Endothelial cell of umbilical vein (primary cell): ENCODE measurements at regions not wholly inside any gene's neighbourhood (a gene's known extent, or its start where the extent isn't known, plus 50 kb on each side); places are given as distances from the start of the nearest gene placed in this dataset.
A peak's percentile ranks its signal among the peaks of the same experiment; 100 is the strongest.

Source experiments
- BruUV-seq: library from RNA; stranded (reverse); fragments of 400-500 nt; replicated peaks from 2 replicates; lab custom pipeline; 2021; lab: Mats Ljungman, UMichigan
- CTCF ChIA-PET: fragments of 300-600, 350-600 bp; sonication (Branson Sonifier 250); formaldehyde crosslinking; loops from one replicate; lab custom pipeline; 2021; ENCODE audit warnings: antibody characterized with exemption, inconsistent platforms; lab: Charles Lee
- POLR2A ChIA-PET: fragments of 300-600, 350-600 bp; sonication (Branson Sonifier 250); formaldehyde crosslinking; loops from one replicate; lab custom pipeline; 2021; ENCODE audit warnings: antibody characterized with exemption, inconsistent platforms; lab: Charles Lee
- DNase-seq: peaks from one replicate; pipeline ENCODE4 v3.0.0-alpha.2; 2011; ENCODE audit warnings: low read depth, low spot score
- FAIRE-seq: peaks from 2 replicates; lab custom pipeline; 2011; peaks lifted over from hg19 to GRCh38; lab: Jason Lieb, UNC
- H2AFZ ChIP-seq: 2 replicates; pipeline ENCODE4 v1.6.0; 2012; ENCODE audit warnings: low read depth, low read length, control low read depth, inconsistent platforms
- H3K27ac ChIP-seq: 2 replicates; pipeline ENCODE4 v1.5.1; 2011; ENCODE audit warnings: low read depth, mild to moderate bottlenecking, control low read depth, low read length, moderate library complexity; ENCODE audit not compliant: insufficient read depth
- H3K27me3 ChIP-seq, 2 experiments: 2 replicates each; pipeline versions ENCODE4 v1.6.0 to v1.6.1; 2011; ENCODE audit warnings: low read length in 2 of 2, mixed read lengths in 1 of 2; ENCODE audit not compliant: control insufficient read depth in 2 of 2, insufficient read depth in 2 of 2
- H3K36me3 ChIP-seq, 2 experiments: 2 replicates in 1 of 2; 3 replicates in 1 of 2; pipeline ENCODE4 v1.5.1; 2011; ENCODE audit warnings: low read length in 2 of 2, mild to moderate bottlenecking in 1 of 2, moderate library complexity in 1 of 2; ENCODE audit not compliant: control insufficient read depth in 2 of 2, insufficient read depth in 2 of 2; ENCODE audit errors: extremely low read depth in 1 of 2
- H3K4me1 ChIP-seq: 3 replicates; pipeline ENCODE4 v1.5.1; 2011; ENCODE audit warnings: mild to moderate bottlenecking, low read length; ENCODE audit not compliant: control insufficient read depth, insufficient read depth; ENCODE audit errors: extremely low read depth
- H3K4me2 ChIP-seq: 2 replicates; pipeline ENCODE4 v1.6.1; 2011; ENCODE audit warnings: low read length, control low read depth, mixed read lengths; ENCODE audit not compliant: insufficient read depth
- H3K4me3 ChIP-seq, 3 experiments: fragments of 200-600 bp in 1 of 3; sonication (generic), shearing (Covaris generic) in 1 of 3; replicated peaks in 1 of 3; 2 replicates each; pipeline ENCODE4 v1.5.1; 2011 to 2016; ENCODE audit warnings: control low read depth in 3 of 3, low read length in 3 of 3, mild to moderate bottlenecking in 2 of 3, inconsistent platforms in 1 of 3, low read depth in 1 of 3, moderate library complexity in 1 of 3; ENCODE audit not compliant: insufficient read depth in 1 of 3
- H3K79me2 ChIP-seq: 2 replicates; pipeline ENCODE4 v1.6.0; 2012; ENCODE audit warnings: low read length, inconsistent platforms; ENCODE audit not compliant: control insufficient read depth, insufficient read depth
- H3K9ac ChIP-seq: replicated peaks from 2 replicates; pipeline ENCODE3; 2011; ENCODE audit warnings: low read length, control low read depth; ENCODE audit not compliant: insufficient read depth; ENCODE audit errors: extremely low read depth
- H3K9me1 ChIP-seq: replicated peaks from 3 replicates; pipeline ENCODE4 v1.6.0; 2011; ENCODE audit warnings: mild to moderate bottlenecking, low read length; ENCODE audit not compliant: control insufficient read depth, insufficient read depth; ENCODE audit errors: extremely low read depth
- H3K9me3 ChIP-seq: replicated peaks from 2 replicates; pipeline ENCODE4 v1.5.1; 2012; ENCODE audit warnings: low read length, inconsistent platforms; ENCODE audit not compliant: control insufficient read depth, insufficient read depth
- H4K20me1 ChIP-seq: replicated peaks from 2 replicates; pipeline ENCODE3; 2011; ENCODE audit warnings: mild to moderate bottlenecking, low read length; ENCODE audit not compliant: control insufficient read depth, insufficient read depth; ENCODE audit errors: extremely low read depth
- EZH2 ChIP-seq: IDR thresholded peaks from 2 replicates; pipeline ENCODE4 v1.6.1; 2012; ENCODE audit warnings: borderline replicate concordance, low read depth, mild to moderate bottlenecking, moderate library complexity, low read length, inconsistent platforms; ENCODE audit not compliant: severe bottlenecking
- FOS ChIP-seq: IDR thresholded peaks from 2 replicates; pipeline ENCODE4 v1.6.1; 2011; ENCODE audit warnings: mild to moderate bottlenecking, low read length, moderate library complexity, borderline replicate concordance; ENCODE audit not compliant: insufficient read depth
- GATA2 ChIP-seq: IDR thresholded peaks from 2 replicates; pipeline ENCODE4 v1.7.0; 2011; ENCODE audit warnings: low read depth, mild to moderate bottlenecking, moderate library complexity, mixed read lengths, low read length; ENCODE audit not compliant: insufficient read length, insufficient read depth
- JUN ChIP-seq: IDR thresholded peaks from 2 replicates; pipeline ENCODE4 v1.6.1; 2011; ENCODE audit warnings: borderline replicate concordance, low read depth; ENCODE audit not compliant: insufficient read length, insufficient read depth
- MYC ChIP-seq: IDR thresholded peaks from one replicate; pipeline ENCODE4 v1.6.1; 2011; ENCODE audit warnings: mild to moderate bottlenecking, low read depth, low read length
- POLR2A ChIP-seq: IDR thresholded peaks from 2 replicates; pipeline ENCODE4 v1.6.1; 2012; ENCODE audit warnings: low read depth, mild to moderate bottlenecking, control low read depth, low read length
- POLR2AphosphoS5 ChIP-seq: IDR thresholded peaks from 2 replicates; pipeline ENCODE4 v1.6.1; 2012; ENCODE audit warnings: low read depth, mild to moderate bottlenecking, control low read depth, low read length, moderate library complexity; ENCODE audit not compliant: insufficient read depth
- dilution Hi-C: fragments of 300-500 bp; cut with MboI; formaldehyde crosslinking; loops from one replicate; pipeline ENCODE4 v1.15.0; 2019; ENCODE audit warnings: low sequenced_read_pairs; ENCODE audit not compliant: extremely low pct_ligation_motif_present
- intact Hi-C: fragments of 100-400 bp; cut with micrococcal nuclease; formaldehyde crosslinking; loops from one replicate; pipeline ENCODE4 v1.10.0; 2022
- TF ChIP-seq, protein P1 (sequence below), 2 donors: IDR thresholded peaks; 1 replicate in 1 of 2; 2 replicates in 1 of 2; pipeline ENCODE4 v1.5.1; 2011; ENCODE audit warnings: low read length in 2 of 2, mild to moderate bottlenecking in 2 of 2, moderate library complexity in 2 of 2, control low read depth in 1 of 2, inconsistent platforms in 1 of 2, low read depth in 1 of 2; ENCODE audit not compliant: insufficient read depth in 1 of 2; ENCODE audit errors: extremely low read depth in 1 of 2
- TF ChIP-seq, protein P2 (sequence below): IDR thresholded peaks from 2 replicates; pipeline ENCODE4 v1.6.1; 2011; ENCODE audit not compliant: insufficient read depth, insufficient read length

DNA sequence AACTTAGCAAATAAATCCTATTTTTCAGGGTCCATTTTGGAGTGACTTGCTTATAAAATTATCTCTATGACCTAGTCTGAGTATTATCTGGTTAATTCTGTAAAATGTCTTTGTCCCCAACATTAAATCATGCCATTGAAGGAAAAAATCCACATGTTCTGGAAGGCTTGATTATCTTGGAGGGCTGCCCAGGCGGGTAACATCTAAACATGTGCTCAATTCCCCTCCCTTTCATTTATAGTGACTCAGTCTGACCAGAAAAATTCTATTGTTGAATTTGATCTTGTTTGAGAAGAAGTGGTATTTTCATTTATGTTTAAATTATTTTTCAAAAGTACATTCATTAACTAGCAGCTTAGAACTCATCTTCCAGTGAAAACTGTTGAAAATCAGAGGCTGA is 55.4 kb upstream of the SLC10A7 start:
- no peaks in the 10 kb centered on the region for H3K27me3 ChIP-seq
- POLR2A ChIA-PET, result no interaction called here
- no peaks in the 10 kb centered on the region for H3K4me1 ChIP-seq
- no peak overlapping the region for H3K4me2 ChIP-seq
- FAIRE-seq (no peak), DNase-seq (peak; percentile 39)
- no peak overlapping the region for H3K27ac ChIP-seq
- no peaks in the 10 kb centered on the region for H3K79me2 ChIP-seq
- intact Hi-C loops (no loop called here), dilution Hi-C loops (no loop called here)
- H3K9me3 ChIP-seq, result no peaks in the 10 kb centered on the region
- no peak overlapping the region for H3K9ac ChIP-seq
- CTCF ChIA-PET, result no interaction called here
- no peaks in the 10 kb centered on the region for H3K9me1 ChIP-seq
- no peaks in the 10 kb centered on the region for H3K36me3 ChIP-seq
- BruUV-seq, result no TSS peak
- no peak overlapping the region for H2AFZ ChIP-seq
- H4K20me1 ChIP-seq, result no peaks in the 10 kb centered on the region
- no peak overlapping the region for H3K4me3 ChIP-seq
- TF ChIP-seq, protein P1, sequence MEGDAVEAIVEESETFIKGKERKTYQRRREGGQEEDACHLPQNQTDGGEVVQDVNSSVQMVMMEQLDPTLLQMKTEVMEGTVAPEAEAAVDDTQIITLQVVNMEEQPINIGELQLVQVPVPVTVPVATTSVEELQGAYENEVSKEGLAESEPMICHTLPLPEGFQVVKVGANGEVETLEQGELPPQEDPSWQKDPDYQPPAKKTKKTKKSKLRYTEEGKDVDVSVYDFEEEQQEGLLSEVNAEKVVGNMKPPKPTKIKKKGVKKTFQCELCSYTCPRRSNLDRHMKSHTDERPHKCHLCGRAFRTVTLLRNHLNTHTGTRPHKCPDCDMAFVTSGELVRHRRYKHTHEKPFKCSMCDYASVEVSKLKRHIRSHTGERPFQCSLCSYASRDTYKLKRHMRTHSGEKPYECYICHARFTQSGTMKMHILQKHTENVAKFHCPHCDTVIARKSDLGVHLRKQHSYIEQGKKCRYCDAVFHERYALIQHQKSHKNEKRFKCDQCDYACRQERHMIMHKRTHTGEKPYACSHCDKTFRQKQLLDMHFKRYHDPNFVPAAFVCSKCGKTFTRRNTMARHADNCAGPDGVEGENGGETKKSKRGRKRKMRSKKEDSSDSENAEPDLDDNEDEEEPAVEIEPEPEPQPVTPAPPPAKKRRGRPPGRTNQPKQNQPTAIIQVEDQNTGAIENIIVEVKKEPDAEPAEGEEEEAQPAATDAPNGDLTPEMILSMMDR (IDR thresholded peaks at IDR 0.05; ENCODE audit: extremely low read depth in 1 of 2, insufficient read depth in 1 of 2, low read depth in 1 of 2, low read length in 2 of 2), result no peak
- TF ChIP-seq POLR2A (no peak), JUN (no peak), FOS (no peak), POLR2AphosphoS5 (no peak), GATA2 (no peak), MYC (no peak), EZH2 (no peak)
- TF ChIP-seq, protein P2, sequence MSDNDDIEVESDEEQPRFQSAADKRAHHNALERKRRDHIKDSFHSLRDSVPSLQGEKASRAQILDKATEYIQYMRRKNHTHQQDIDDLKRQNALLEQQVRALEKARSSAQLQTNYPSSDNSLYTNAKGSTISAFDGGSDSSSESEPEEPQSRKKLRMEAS, result no peak
